HG02759 (cell line): ENCODE measurements at regions not wholly inside any gene's neighbourhood (a gene's known extent, or its start where the extent isn't known, plus 50 kb on each side); places are given as distances from the start of the nearest gene placed in this dataset.
A peak's percentile ranks its signal among the peaks of the same experiment; 100 is the strongest.
"Not testable (repeated sequence)": the region's sequence is repeated elsewhere in the genome, so short reads cannot be mapped to it uniquely, and the experiment has no call there.

Source experiments
- ATAC-seq: cut with Tn5 transposase; IDR thresholded peaks from one replicate; pipeline ENCODE4 v1.9.1; 2021; ENCODE audit warnings: mild to moderate bottlenecking, moderate library complexity; ENCODE audit not compliant: unreplicated experiment

- no peak for ATAC-seq
Observed at GRCh38 chr3:36656873-36657272, 107.5 kb downstream of the DCLK3 start.

- ATAC-seq = no peak
Observed at GRCh38 chr3:36653095-36653494, 111.3 kb downstream of the DCLK3 start.

- ATAC-seq = no peak
Observed at GRCh38 chr3:36652104-36652503, 112.2 kb downstream of the DCLK3 start.

DNA sequence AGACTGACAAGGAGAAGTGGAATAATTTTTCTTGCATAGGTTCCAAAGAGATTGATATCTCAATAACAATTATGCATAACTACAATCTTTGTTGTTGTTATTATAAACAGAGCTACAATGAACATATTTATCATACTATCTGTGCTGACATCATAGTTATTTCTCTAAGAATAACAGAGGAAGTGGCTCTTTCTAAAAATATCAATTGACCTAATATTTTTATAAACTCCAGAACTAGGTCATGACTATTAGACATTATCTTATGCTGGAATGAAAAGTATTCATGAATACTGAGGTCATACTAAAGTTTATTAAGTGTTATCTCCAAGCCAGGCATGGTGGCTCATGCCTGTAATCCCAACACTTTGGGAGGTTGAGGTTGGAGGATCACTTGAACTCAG, 114.1 kb downstream of the DCLK3 start:
- ATAC-seq = no peak

- ATAC-seq = no peak
Observed at GRCh38 chr3:36649125-36649524, 115.2 kb downstream of the DCLK3 start.

- peak; percentile 92 for ATAC-seq
Observed at GRCh38 chr3:36648241-36649034, 115.9 kb downstream of the DCLK3 start.

DNA sequence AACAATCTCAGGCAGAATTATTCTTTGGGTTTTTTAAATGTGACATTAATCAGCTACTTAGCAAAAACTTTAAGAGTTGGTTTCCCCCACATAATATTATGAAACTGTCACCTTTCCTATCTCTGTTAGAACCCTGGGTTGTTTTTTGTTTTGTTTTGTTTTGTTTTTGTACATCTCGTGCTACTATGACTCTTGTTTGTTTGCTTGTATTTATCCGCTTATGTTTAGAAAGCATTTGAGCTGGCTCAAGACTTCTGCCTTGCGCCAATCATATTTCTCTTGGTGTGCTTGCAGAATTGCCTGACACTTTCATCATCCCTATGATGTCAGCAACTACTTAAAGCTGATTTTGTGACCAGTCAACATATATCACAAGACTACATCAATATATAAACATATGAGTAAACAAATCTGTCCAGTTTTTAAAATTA, 116.9 kb downstream of the DCLK3 start:
- no peak for ATAC-seq

DNA sequence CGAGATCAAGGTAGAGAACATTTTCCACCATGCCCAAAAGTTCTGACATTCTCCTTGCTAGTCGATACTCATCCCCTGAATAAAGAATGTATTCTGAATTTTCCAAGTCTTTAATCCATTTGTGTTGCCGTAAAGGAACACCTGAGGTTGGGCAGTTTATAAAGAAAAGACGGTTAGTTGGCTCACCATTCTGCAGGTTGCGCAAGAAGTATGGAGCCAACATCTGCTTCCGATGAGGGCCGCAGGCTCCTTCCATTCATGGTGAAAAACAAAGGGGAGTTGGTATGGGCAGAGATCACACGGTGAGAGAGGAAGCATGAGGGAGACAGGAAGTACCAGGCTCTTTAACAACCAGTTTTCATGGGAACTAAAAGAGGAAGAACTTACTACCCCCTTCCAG, 121.2 kb downstream of the DCLK3 start:
- no peak for ATAC-seq

DNA sequence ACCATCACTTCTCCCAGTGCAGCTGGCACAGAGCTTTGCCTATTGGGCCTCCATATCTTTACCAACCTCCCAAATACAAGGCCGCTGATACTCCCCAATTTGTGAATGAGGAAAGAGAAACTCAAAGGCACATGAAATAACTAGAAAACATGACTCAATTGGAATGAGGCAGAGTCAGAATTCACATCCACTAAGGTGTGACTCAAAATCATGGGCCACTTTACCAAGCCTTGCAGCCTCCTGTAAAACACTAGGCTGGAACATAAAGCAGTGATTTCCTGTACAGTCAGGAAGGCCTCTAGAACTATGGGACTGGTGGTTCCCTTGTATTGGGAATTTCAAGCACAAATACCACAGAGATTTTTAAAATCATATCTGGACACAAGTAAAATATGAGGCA, 128.6 kb downstream of the DCLK3 start:
- ATAC-seq = no peak

GRCh38 chr3:36633897-36634296, 130.5 kb downstream of the DCLK3 start:
- ATAC-seq = not testable (repeated sequence)

DNA sequence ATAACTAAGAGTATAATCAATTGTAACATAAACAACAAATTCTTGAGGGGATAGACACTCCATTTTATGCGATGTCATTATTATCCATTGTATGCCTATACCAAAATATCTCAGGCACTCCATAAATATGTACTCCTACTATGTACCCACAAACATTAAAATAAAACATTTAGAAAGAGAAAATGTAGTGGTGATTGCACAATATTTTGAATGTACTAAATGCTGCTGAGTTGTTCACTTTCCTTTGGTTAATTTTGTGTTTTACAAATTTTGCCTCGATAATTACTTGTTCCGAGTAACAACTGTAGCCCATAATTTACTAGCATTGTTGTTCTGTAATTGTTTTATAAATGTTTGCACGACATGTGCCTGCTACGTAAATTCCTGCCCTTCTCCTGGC, 131.3 kb downstream of the DCLK3 start:
- no peak for ATAC-seq

DNA sequence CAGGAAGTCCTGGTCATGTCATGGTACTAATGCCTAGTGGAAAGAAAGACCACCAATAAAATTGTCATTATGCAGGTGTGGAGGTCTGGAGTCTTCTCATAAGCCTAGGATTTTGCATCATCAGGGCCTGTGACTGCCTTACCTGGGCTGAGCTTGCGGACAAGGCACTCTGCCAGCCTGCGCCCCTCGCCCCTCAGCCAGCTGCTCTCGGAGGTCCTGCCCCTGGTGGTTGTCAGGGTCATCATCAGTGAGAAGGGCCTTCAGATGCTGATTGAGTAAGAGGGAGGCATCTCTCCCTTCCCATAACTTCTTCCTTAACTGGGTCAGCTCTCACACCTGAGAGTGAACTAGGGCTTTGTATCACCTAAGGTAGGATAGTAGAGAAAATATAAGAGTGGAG, 132.8 kb downstream of the DCLK3 start:
- ATAC-seq = no peak

DNA sequence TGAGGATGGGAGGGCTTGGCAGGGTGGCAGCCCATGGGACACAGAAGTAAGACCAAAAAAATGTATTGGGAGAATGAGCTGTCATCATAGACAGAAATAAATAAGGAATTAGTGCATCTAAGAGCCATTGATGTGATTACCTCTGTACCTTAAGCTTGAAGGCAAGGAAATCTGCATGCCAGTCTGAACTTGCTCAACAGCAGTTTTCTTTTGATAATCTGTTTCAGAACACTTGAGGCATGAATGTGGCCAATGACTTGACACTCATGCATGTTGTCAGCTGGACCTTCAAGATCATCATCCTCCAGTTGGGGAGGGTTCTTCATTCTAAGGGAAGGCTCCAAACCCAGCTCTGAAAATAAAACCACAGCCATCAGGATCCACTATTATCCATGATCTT, 148.5 kb downstream of the DCLK3 start:
- no peak for ATAC-seq

DNA sequence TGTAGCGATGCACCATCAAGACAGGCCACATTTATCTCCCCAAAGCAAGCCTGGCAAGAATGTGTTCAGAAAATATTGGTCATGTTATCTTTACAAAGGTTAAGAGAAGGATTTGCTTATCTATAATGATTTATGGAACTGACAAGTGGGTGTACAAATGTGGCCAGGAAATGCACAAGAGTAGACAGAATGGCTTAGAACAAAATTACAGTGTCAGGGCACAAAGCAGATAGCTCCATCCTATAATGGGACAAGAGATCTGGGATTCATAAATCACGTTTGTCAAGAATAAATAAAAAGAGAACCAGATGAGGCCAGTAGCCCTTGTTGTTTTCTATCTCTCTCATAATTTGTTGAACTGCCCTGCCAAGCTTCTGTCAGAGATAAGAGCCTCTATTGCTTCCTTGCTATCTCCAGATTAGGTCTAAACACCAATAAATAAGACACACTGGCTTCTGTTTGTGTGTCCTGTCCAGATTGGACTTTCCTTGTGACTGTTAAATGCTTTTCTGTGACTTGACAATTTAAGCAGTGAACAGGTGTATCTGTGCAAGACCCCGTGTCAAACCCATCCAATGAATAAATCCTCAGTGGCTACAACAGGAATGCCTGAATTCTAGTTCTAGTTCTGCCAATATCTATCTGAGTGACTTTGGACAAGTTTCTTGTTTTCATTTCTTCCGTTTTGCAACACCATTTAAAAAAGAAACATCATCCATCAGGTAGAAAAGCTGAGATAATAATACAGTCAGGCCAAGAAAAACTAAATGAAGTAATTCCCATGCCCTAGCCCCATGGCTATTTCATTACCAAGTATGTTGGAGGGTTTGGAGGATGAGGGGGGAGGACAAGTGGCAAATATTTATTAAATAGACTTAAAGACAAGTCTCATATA, 157.2 kb downstream of the DCLK3 start:
- ATAC-seq = no peak

DNA sequence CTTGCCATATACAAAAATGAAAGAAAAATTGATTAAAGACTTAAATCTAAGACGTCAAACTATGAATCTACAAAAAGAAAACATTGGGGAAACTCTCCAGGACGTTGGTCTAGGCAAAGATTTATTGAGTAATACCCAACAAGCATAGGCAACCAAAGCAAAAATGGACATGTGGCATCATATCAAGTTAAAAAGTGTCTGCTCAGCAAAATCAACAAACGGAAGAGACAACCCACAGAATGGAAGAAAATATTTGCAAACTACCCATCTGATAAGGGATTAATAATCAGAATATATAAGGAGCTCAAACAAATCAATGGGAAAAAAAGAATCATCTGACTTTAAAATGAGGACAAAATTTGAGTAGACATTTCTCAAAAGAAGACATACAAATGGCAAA, 160.9 kb downstream of the DCLK3 start:
- ATAC-seq = no peak

GRCh38 chr3:36600404-36600803, 163.9 kb downstream of the DCLK3 start:
- no peak for ATAC-seq
